HUDEP-2 (cell line): ENCODE measurements at regions not wholly inside any gene's neighbourhood (a gene's known extent, or its start where the extent isn't known, plus 50 kb on each side); places are given as distances from the start of the nearest gene placed in this dataset.
"Not testable (repeated sequence)": the region's sequence is repeated elsewhere in the genome, so short reads cannot be mapped to it uniquely, and the experiment has no call there.

Experiments used
- DNase-seq, 76 experiments: peaks; one replicate each; lab custom pipeline; 2025; ENCODE audit not compliant: unreplicated experiment in 76 of 76; lab: John Stamatoyannopoulos, UW

DNA sequence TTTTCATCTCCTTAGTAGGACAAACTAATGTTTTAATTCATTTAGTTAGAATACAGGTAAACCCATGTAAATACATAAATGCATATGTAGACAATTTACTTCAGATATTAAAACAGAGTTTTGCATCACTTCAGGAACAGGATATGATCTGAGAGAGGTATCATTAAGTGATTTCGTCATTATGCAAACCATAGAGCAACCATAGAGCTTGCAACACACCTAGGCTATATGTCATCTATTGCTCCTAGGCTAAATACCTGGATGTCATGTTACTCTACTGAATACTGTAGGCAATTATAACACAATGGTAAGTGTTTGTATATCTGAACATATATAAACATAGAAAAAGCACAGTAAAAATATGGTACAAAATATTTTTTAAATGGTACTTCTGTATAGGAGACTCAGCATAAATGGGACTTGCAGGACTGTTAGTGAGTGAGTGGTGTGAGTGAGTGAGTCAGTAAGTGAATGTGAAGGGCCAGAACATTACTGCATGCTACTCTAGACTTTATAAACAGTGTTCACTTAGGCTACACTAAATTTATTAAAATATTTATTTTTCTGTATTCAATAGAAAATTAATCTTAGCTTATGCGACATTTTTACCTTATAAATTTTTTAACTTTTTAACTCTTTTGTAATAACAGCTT, 1377.5 kb upstream of the CDH9 start:
- no peak for DNase-seq

DNA sequence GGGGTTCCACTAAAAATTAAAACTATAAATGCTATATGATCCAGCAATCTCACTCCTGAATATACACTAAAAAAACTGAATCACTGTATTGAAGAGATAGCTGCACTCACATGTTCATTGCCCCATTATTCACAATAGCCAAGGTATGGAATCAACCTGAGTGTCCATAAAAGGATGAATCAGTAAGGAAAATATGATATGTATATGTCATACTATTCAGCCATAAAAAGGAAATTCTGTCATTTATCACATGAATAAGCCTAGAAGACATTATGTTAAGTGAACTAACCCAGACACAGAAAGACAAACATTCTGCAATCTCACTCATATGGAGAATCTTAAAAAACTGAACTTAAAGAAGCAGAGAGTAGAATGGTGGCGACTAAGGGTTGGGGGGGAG, 1376.2 kb upstream of the CDH9 start:
- no peak for DNase-seq

DNA sequence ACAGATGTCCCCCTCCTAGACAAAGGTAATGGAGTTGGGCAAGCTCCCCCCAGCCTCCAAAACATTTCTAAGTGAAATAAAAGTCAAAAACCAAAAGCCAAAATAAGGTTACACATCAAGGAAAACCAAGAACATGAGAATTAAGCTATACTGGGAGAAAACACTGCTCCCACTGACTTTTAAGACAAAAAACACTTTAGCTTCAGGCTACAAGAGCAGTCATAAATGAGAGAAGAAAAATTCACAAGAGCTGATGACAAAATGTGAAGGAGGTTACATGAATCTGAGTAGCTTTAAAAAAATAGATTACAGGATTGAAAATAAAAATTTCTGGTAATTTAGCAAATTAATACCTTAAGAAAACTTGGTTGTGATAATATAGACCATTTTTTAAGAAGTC, 1370.3 kb upstream of the CDH9 start:
- DNase-seq = no peak

DNA sequence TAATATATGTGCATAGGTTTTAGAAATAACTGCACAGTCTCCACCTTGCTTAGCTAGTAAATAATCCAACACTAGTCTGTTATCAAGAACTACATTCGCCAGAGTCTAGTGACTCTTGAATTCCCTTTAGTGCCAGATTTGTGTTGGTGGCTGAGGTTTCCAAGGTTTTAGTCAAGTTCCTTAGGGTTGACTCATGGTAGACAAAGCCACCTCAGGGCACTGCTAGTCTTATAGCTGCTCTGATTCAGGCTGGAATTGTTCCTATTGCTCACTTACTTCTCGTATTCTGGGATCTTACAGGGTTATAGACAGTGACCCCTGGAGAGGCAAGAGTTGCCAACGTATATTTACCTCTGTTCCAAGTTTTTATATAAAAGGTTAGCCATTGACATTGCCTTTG, 1369.8 kb upstream of the CDH9 start:
- no peak for DNase-seq

DNA sequence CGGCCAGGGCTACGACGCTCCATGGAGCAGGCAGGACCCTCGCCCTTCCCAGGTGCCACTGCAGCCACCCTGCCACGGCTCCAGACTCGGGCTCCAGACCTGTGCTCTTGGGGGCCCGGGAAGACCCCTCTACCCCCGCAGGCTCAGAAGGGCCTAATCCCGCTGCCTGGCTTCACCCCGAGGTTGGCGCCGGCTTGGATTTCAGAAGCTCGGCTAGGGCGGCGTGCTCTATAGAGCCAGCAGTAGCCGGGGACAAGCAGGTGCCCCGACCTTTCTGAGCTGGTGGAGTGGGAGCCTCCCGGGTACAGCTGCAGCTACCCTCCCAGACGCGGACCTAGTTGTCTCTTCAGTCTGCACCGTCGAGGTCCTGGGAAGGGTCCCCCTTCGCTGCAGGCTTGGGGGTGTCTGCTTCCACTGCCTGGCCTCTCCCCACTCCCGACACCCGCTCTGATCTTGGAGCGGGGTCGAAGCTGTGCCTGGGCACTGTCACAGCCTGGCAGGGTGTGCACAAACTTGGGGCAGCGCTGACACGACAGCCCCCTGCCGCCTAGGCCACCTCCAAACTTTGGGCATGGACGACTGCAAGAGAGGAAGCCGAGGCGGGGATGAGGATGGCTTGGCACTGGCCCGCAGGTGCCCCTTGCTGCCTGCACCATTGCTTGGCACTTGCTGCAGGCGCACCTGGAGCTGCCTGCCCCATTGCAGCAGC, 1366.1 kb upstream of the CDH9 start:
- DNase-seq = no peak

DNA sequence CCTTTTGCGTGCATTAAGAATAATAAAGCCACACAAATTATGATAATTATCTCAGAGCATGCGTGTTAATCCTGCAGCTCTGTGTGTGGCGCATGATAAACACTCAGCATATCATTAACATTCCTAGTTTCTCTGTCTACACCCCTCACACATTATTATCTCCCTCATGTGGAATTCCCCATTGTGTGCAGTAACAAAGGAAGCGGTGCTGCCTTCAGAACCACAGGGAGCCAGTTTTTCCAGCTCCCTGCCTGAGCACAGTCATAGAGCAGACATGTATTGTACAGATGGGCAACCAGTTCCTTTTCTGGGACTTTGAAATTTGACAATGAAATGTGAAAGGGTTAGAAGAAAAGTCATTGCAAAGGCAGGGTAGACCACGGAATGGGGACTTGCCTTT, 1365.5 kb upstream of the CDH9 start:
- DNase-seq = no peak

DNA sequence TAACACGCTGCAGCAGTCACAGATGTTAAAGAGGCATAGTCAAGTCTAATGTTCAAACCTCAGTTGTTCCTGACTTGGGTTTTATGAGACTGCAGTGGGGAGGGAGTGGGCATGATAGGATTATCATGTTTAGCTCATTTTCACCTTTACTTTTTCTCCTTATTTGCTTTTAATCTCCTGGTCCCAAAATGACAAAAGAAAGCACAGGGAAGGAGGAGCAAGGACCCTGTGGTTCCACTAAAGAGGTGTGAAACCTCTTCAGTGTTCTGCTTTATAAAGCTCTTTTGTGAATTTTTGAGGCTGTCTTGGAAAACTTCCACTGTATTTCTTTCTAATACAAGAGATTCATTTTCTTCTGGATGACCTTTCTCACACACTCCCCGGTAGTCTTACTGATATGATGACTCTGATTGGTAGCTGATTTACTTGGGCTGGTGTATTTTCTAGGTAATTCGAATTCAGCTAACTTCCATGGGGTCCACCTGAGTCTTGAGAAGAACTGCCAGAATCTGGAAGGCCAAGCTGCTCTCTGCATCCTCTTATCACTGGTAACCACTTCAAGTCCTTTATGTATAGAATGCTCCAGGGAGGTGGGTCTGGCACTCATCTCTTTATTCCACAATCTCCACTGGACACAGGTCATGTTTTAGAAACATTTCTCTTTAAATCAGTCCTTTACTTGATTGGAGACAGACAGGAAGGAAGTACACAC, 1364.4 kb upstream of the CDH9 start:
- no peak for DNase-seq

DNA sequence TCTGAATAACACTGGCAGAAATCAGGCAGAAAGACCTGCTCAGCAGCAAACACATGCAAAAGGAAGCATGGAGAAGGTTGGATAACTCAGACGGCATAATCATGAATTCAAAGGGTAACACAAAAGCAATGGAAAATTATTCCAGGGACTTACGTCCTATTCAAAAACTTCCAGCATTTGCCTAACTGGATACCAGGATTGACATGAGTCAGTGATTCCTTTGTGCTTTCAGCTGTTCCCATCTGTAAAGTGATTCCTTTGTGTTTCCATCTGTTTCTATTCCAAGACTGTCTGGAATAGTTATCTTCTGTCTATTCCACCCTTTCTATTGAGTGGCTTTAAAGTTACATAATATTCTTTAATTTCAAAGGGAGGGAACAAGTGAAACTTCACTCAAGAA, 1361.7 kb upstream of the CDH9 start:
- no peak for DNase-seq

DNA sequence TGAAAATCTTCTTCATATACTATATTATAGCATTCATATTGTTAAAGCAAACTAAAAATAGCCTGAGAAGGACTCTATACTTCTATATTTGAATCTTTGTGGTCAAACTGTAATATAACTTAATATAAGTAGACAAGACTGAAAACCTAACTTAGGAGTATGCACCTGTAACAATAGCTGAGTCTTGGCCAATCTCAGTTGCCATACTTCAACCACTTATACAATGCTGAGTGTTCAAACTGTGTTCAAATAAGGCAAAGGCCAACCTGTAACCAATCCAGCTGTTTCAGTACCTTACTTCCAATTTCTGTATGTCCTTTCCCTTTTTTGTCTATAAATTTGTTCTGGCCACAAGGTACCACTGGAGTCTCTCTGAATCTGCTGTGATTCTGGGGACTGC, 1360.8 kb upstream of the CDH9 start:
- DNase-seq = no peak

DNA sequence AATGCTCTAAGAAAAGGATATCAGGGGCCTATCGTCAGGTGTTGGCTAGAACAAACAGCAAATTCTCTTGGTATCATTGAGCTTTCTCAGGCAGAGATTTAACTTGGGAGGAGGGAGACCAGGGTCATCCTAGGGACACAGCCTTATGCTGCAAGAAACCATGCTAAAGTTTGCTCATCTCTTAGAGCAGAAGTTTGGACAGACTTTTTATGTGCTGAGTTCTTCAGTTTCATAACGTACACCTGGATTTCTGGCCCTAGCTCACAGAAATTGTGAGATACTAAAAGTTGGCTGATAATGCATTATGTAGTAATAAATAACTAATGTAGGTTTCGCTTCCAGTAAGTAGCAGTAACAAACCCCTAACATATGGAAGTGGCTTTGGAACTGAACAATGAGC, 1359.8 kb upstream of the CDH9 start:
- no peak for DNase-seq

DNA sequence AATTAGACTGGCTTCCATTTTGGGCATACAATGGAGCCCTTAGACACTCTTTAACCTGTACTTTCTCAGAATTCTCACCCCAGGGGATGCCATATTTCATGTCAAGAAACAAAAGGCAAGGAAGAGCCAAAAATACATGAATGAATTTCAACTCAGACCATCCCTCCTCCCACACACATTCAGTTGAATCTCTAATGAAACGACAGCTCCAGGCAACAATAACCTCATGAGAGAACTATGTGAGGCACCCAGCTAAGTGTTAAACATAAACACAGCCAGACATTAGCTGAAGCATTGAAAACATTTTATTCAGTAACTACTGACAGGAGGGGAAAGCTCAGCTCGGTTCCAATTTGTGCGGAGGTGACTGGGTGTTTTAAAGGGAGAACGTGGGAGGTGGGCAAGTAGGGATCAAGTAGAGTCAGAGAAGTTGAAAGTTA, 1359.1 kb upstream of the CDH9 start:
- no peak for DNase-seq

DNA sequence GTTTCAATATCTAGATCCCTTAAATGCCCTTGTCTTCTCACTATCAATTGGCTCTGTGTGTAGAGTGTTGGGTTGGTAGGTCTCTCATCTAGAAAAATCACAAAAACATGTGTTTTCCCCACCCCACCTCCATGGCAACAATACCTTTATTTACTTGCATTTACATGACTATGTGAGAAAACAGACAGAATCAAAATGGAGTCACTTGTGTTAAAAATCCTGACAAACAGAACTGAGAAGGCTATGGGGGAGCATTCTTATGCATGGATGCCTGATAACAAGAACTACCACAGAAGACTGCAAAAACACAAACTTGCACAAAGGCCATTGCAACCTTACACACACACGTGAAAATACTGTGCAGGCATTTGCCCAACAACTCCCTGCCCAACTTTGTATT, 1352.9 kb upstream of the CDH9 start:
- DNase-seq = no peak

DNA sequence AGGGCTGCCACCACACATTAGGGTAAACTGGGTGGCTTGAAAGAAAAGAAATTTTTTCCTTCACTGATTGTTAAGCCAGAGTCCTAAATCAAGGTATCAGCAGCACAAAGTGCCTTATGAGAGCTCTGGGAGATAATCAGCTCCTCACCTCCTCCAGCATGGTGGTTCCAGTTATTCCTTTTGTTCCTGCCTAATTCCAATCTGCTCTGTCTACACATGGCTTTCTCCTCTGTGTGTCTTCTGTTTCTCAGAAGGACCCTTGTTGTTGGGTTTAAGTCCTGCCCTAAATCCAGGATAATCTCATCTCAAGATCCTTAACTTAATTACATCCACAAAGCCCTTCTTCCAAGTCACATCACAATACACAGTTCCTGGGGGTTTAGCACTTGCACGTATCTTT, 1352.0 kb upstream of the CDH9 start:
- no peak for DNase-seq

DNA sequence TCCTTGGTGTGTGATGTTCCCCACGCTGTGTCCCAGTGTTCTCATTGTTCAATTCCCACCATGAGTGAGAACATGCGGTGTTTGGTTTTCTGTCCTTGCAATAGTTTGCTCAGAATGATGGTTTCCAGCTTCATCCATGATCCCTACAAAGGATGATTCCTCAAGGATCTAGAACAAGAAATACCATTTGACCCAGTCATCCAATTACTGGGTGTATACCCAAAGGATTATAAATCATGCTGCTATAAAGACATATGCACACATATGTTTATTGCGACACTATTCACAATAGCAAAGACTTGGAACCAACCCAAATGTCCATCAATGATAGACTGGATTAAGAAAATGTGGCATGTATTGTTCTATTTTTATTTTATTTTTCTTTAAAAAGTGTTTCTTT, 1351.3 kb upstream of the CDH9 start:
- DNase-seq = not testable (repeated sequence)

DNA sequence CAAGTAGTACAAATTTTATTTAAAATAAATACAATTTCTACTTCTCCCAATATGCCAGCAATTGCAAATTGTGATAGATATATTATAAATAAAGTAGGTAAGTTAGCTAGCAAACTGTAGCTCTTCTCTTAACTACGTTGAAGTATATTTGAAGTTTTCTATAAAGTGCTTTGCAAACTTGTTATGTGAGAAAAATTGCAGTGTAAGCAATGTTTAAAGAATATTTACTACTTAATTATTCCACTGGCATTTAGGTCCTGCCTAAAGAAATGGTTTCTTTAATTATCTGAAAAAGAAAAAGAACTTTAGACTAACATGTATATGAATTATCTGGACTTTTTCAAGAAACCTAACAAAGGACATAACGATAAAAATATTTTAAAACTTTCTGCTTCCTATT, 1350.0 kb upstream of the CDH9 start:
- no peak for DNase-seq

DNA sequence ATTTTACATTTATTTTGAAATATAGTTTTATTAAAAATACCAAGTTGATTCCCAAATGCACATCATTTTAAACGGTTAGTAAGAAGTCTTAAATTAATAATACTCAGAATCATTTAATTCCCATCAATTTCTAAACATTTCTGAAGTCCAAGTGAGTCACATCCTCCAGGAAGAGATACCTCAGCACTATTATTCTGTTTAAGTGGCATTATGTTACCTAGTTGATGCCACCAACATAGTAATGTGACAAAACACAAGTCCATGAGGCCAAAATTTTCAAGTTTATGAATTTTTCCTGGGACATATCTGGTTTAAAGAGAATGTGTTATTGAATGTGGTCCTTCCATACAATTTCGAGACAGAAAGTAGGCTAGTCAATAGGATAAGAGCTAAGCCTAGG, 1348.3 kb upstream of the CDH9 start:
- no peak for DNase-seq

DNA sequence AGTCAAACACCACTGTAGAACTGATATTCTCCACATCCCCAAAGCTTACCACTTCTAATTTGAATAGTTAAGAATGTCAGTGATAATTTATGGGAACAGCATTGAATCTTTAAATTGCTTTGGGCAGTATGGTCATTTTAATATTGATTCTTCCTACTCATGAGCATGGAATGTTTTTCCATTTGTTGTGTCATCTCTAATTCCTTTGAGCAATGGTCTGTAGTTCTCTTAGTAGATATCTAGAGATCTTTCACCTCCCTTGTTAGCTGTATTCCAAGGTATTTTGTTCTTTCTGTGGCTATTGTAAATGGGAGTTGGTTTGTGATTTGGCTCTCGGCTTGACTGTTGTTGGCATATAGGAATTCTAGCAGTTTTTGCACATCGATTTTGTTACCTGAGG, 1341.8 kb upstream of the CDH9 start:
- DNase-seq = no peak

DNA sequence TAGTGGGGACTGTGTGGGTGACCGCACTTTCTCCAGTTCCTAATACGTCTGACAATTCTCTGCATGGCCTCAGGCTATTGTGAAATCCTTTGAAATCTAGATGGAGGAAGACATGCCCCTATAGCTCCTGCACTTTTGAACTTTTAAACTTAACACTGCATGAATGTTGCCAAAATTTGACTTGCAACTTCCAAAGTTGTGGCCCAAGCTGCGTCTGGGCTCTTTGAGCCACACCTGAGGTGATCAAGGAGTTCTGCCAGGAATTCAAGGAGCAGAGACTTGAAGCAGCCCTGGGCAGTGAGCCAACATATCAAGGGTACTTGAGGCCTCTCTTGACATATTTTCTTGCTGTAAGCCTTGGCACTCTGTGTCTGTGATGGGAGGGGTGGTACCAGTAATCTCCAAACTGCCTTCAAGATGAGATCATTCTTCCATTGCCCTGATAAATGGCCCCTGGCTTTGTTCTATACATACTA, 1336.1 kb upstream of the CDH9 start:
- no peak for DNase-seq

DNA sequence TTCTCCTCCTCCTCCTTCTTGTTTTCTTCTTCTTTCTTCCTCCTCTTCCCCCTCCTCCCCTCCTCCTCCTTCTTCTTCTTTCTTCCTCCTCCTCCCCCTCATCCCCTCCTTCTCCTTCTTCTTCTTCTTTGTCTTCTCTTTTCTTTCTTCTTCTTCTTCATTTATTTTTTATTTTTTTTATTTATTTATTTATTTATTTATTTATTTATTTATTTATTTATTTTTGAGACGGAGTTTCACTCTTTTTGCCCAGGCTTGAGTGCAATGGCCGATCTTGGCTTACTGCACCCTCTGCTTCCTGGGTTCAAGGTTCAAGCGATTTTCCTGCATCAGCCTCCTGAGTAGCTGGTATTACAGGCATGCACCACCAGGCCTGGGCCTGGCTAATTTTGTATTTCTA, 1332.5 kb upstream of the CDH9 start:
- DNase-seq = no peak

DNA sequence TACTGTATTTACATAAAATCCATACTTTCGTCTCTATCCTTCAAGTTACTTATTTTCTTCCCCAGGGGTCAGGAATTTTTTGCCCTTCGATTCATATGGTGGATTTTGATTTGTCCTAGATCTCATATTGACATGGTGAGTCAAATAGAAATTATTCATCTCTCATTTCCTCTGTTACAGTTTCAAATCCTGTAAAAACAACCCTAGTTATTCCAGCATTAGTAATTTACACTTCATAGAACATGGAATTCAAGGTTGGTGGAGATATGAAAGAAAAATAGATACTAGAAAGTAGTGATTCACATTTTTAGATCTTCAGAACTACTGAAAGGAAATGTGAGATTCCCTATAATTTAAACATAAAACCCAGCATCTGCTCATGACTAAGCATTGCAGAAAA, 1331.0 kb upstream of the CDH9 start:
- no peak for DNase-seq

DNA sequence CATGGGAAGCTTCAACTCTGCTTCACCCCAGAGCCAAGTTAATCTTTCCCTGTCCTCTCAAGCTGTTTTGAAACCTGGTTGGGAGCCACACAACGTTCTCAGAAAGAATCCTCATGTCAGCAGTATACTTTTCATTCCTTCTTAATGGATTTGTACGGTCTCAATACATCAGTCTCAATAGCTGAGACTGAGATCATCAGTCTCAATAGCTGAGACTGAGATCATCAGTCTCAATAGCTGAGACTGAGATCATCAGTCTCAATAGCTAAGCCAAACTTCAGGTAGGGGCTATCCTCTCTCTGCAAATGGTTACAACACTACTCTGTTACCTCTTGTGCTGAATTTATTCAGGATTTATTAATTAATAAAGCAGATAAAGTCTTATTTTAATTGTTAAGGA, 1317.4 kb upstream of the CDH9 start:
- no peak for DNase-seq

DNA sequence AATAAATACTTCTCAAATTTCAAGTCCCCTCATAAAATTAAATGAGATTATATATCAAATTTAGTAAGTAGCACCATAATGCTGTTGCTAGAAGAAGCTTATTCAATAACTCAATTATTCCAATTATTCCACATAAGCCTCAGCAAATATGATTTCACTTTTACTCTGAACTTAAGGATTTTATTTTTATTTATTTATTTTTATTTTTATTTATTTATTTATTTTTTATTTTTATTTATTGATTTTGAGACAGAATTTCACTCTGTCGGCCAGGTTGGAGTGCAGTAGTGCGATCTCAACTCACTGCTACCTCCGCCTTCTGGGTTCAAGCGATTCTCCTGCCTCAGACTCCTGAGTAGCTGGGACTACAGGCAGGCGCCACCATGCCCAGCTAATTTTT, 1308.3 kb upstream of the CDH9 start:
- no peak for DNase-seq
